ENCODE measurements at regions not wholly inside any gene's neighbourhood (a gene's known extent, or its start where the extent isn't known, plus 50 kb on each side); places are given as distances from the start of the nearest gene placed in this dataset.

DNA sequence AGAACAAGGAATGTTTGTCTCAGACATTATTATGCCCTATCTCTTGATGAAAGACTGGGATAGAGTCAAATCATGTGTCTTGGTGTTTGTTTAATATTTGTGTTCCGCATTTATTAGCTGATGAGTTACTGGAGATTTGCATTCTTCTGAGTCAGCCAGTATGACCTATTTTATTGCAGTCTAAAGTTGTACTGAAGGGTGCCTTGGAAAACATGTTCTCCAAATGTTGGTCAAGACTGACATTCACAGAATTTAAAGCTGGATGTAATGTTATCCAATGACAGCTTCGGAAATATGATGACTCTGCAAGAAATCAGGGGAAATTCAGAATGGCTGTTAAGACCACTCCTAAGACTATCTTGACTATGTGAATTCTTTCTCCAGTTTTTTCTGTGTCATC lies 134.0 kb downstream of the KCNRG start:
- TF ChIP-seq, protein P1, sequence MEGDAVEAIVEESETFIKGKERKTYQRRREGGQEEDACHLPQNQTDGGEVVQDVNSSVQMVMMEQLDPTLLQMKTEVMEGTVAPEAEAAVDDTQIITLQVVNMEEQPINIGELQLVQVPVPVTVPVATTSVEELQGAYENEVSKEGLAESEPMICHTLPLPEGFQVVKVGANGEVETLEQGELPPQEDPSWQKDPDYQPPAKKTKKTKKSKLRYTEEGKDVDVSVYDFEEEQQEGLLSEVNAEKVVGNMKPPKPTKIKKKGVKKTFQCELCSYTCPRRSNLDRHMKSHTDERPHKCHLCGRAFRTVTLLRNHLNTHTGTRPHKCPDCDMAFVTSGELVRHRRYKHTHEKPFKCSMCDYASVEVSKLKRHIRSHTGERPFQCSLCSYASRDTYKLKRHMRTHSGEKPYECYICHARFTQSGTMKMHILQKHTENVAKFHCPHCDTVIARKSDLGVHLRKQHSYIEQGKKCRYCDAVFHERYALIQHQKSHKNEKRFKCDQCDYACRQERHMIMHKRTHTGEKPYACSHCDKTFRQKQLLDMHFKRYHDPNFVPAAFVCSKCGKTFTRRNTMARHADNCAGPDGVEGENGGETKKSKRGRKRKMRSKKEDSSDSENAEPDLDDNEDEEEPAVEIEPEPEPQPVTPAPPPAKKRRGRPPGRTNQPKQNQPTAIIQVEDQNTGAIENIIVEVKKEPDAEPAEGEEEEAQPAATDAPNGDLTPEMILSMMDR (IDR thresholded peaks at IDR 0.05): no peak
- TF ChIP-seq POLR2AphosphoS5 (IDR thresholded peaks at IDR 0.05) (no peak), POLR2A (IDR thresholded peaks at IDR 0.05) (no peak), EP300 (IDR thresholded peaks at IDR 0.05) (no peak)
